ENCODE measurements at regions not wholly inside any gene's neighbourhood (a gene's known extent, or its start where the extent isn't known, plus 50 kb on each side); places are given as distances from the start of the nearest gene placed in this dataset.
"Not testable (repeated sequence)": the region's sequence is repeated elsewhere in the genome, so short reads cannot be mapped to it uniquely, and the experiment has no call there.

- no peaks in the 10 kb centered on the region for H3K4me1 ChIP-seq (ENCODE audit: insufficient read depth, low read length)
- intact Hi-C loops (cut with micrococcal nuclease) = no loop called here
- H2AFZ ChIP-seq (ENCODE audit: low read length) = no peak overlapping the region
- H3K9me3 ChIP-seq (ENCODE audit: low read length) = no peaks in the 10 kb centered on the region
- H3K27ac ChIP-seq (ENCODE audit: low read length) = no peak overlapping the region
- CTCF ChIA-PET = no interaction called here
- no peak for ATAC-seq
- H4K20me1 ChIP-seq (ENCODE audit: low read length) = no peaks in the 10 kb centered on the region
- peak; percentile 43 for DNase-seq
- no peaks in the 10 kb centered on the region for H3K27me3 ChIP-seq (ENCODE audit: low read length)
- H3K9me2 ChIP-seq (replicated peaks; ENCODE audit: low read length) = no peaks in the 10 kb centered on the region
- no peak for TF ChIP-seq EZH2 (IDR thresholded peaks at IDR 0.05; ENCODE audit: low read length, unreplicated experiment)
- TF ChIP-seq CTCF (conservative IDR thresholded peaks at IDR 0.05; ENCODE audit: low read depth, low read length) = no peak
- TF ChIP-seq EZH2phosphoT487 (IDR thresholded peaks at IDR 0.05; ENCODE audit: borderline replicate concordance, low read length) = no peak
- BruUV-seq (replicated peaks) = no TSS peak
- POLR2A ChIA-PET (ENCODE audit: unreplicated experiment) = no interaction called here
- H3K4me3 ChIP-seq (ENCODE audit: low read length) = no peak overlapping the region
- H3F3A ChIP-seq (ENCODE audit: low read length, unreplicated experiment) = no peaks in the 10 kb centered on the region
- H3K79me2 ChIP-seq (ENCODE audit: low read length) = no peaks in the 10 kb centered on the region
- no peak overlapping the region for H3K4me2 ChIP-seq (ENCODE audit: low read length)
- no peaks in the 10 kb centered on the region for H3K36me3 ChIP-seq (ENCODE audit: low read depth, low read length)
- H3K9ac ChIP-seq (ENCODE audit: low read length) = no peak overlapping the region
Measured at GRCh38 chr5:125914471-125914870, 508.7 kb upstream of the GRAMD2B start.

GRCh38 chr5:125923958-125924357, 499.3 kb upstream of the GRAMD2B start:
- H3K79me2 ChIP-seq (ENCODE audit: low read length); H3K4me2 ChIP-seq (ENCODE audit: low read length); intact Hi-C loops (cut with micrococcal nuclease); H3K4me3 ChIP-seq (ENCODE audit: low read length); CTCF ChIA-PET; H3K36me3 ChIP-seq (ENCODE audit: low read depth, low read length); H3K27me3 ChIP-seq (ENCODE audit: low read length); H4K20me1 ChIP-seq (ENCODE audit: low read length); ATAC-seq; H3K27ac ChIP-seq (ENCODE audit: low read length); DNase-seq; POLR2A ChIA-PET (ENCODE audit: unreplicated experiment); H3K9me2 ChIP-seq (replicated peaks; ENCODE audit: low read length); H3K9ac ChIP-seq (ENCODE audit: low read length); BruUV-seq (replicated peaks); H2AFZ ChIP-seq (ENCODE audit: low read length); H3K9me3 ChIP-seq (ENCODE audit: low read length); H3F3A ChIP-seq (ENCODE audit: low read length, unreplicated experiment); H3K4me1 ChIP-seq (ENCODE audit: insufficient read depth, low read length): not testable (repeated sequence)

GRCh38 chr5:125926172-125926571, 497.0 kb upstream of the GRAMD2B start:
- CTCF ChIA-PET = no interaction called here
- no peaks in the 10 kb centered on the region for H3K36me3 ChIP-seq (ENCODE audit: low read depth, low read length)
- intact Hi-C loops (cut with micrococcal nuclease) = no loop called here
- no peaks in the 10 kb centered on the region for H4K20me1 ChIP-seq (ENCODE audit: low read length)
- no peak overlapping the region for H2AFZ ChIP-seq (ENCODE audit: low read length)
- POLR2A ChIA-PET (ENCODE audit: unreplicated experiment) = no interaction called here
- peaks cover 8% of the 10 kb centered on the region for H3K4me1 ChIP-seq (ENCODE audit: insufficient read depth, low read length)
- no peaks in the 10 kb centered on the region for H3K27me3 ChIP-seq (ENCODE audit: low read length)
- H3K4me3 ChIP-seq (ENCODE audit: low read length) = no peak overlapping the region
- BruUV-seq (replicated peaks) = no TSS peak
- no peaks in the 10 kb centered on the region for H3F3A ChIP-seq (ENCODE audit: low read length, unreplicated experiment)
- DNase-seq (no peak), ATAC-seq (no peak)
- TF ChIP-seq EZH2 (IDR thresholded peaks at IDR 0.05; ENCODE audit: low read length, unreplicated experiment) = no peak
- TF ChIP-seq EZH2phosphoT487 (IDR thresholded peaks at IDR 0.05; ENCODE audit: borderline replicate concordance, low read length) = no peak
- TF ChIP-seq CTCF (conservative IDR thresholded peaks at IDR 0.05; ENCODE audit: low read depth, low read length) = no peak
- no peaks in the 10 kb centered on the region for H3K9me2 ChIP-seq (replicated peaks; ENCODE audit: low read length)
- H3K27ac ChIP-seq (ENCODE audit: low read length) = no peak overlapping the region
- no peaks in the 10 kb centered on the region for H3K79me2 ChIP-seq (ENCODE audit: low read length)
- no peak overlapping the region for H3K4me2 ChIP-seq (ENCODE audit: low read length)
- H3K9me3 ChIP-seq (ENCODE audit: low read length) = no peaks in the 10 kb centered on the region
- H3K9ac ChIP-seq (ENCODE audit: low read length) = no peak overlapping the region
